H1 (cell line): ENCODE measurements at regions not wholly inside any gene's neighbourhood (a gene's known extent, or its start where the extent isn't known, plus 50 kb on each side); places are given as distances from the start of the nearest gene placed in this dataset.

Source experiments
- CHD7 ChIP-seq: fragments of 300-600 bp; sonication (generic); IDR thresholded peaks from 2 replicates; pipeline ENCODE4 v1.7.1; 2012; ENCODE audit warnings: low read length, moderate library complexity, mild to moderate bottlenecking, inconsistent platforms; ENCODE audit not compliant: insufficient replicate concordance
- RAD21 ChIP-seq, 2 experiments: IDR thresholded peaks in 1 of 2; conservative IDR thresholded peaks in 1 of 2; 2 replicates each; pipeline ENCODE4 v1.6.1; 2011; ENCODE audit warnings: low read depth in 2 of 2, low read length in 2 of 2, improper control_type of control experiment in 1 of 2, inconsistent platforms in 1 of 2, mild to moderate bottlenecking in 1 of 2, moderate library complexity in 1 of 2
- YY1 ChIP-seq: IDR thresholded peaks from 2 replicates; pipeline ENCODE4 v1.6.1; 2011; ENCODE audit warnings: low read depth, mild to moderate bottlenecking, low read length

DNA sequence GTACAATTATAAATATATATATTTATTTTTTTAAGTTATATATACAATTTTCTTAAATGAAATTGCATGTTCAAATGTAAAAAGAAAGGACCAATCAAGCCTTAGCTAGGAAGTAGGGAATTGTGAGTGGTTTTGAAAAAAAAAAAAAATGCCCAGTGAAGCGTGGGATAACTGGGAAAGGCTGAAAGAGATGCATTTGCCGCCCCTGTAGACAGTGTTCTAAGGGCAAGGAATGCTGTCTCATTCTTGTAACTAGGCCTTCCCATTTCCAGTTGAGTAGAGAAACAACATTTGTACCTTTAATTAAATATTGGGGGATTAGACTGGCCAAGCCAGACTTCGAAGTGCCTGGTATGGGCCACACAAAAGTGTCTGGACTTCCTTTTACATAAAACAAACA is 430.1 kb upstream of the SLC35B3 start (continued):
- TF ChIP-seq CHD7: no peak
- TF ChIP-seq YY1: no peak
- TF ChIP-seq RAD21 (IDR thresholded peaks at IDR 0.05 in 1 of 2, conservative IDR thresholded peaks at IDR 0.05 in 1 of 2; ENCODE audit: low read depth in 2 of 2, low read length in 2 of 2): no peak
